SW480 (cell line): ENCODE measurements at regions not wholly inside any gene's neighbourhood (a gene's known extent, or its start where the extent isn't known, plus 50 kb on each side); places are given as distances from the start of the nearest gene placed in this dataset.
"Not testable (repeated sequence)": the region's sequence is repeated elsewhere in the genome, so short reads cannot be mapped to it uniquely, and the experiment has no call there.

Source experiments
- DNase-seq: peaks from one replicate; pipeline ENCODE4 v3.0.0-alpha.2; 2016; ENCODE audit warnings: low spot score

GRCh38 chr6:137545073-137545472 is 50.9 kb upstream of the OLIG3 start:
- DNase-seq = no peak

GRCh38 chr6:137547186-137547585 is 53.0 kb upstream of the OLIG3 start:
- DNase-seq = no peak

GRCh38 chr6:137547601-137548000 is 53.4 kb upstream of the OLIG3 start:
- no peak for DNase-seq

GRCh38 chr6:137549106-137549505 is 54.9 kb upstream of the OLIG3 start:
- no peak for DNase-seq

GRCh38 chr6:137550535-137550934 is 56.3 kb upstream of the OLIG3 start:
- no peak for DNase-seq

- no peak for DNase-seq
Measured at GRCh38 chr6:137552146-137552545, 58.0 kb upstream of the OLIG3 start.

- DNase-seq = no peak
Measured at GRCh38 chr6:137552809-137553208, 58.6 kb upstream of the OLIG3 start.

- DNase-seq = not testable (repeated sequence)
Measured at GRCh38 chr6:137559521-137560183, 65.5 kb upstream of the OLIG3 start.

GRCh38 chr6:137560184-137560563 is 66.0 kb upstream of the OLIG3 start:
- no peak for DNase-seq

GRCh38 chr6:137568067-137568466 is 73.9 kb upstream of the OLIG3 start:
- no peak for DNase-seq

GRCh38 chr6:137570393-137570792 is 76.2 kb upstream of the OLIG3 start:
- DNase-seq = no peak

GRCh38 chr6:137571854-137572253 is 77.7 kb upstream of the OLIG3 start:
- DNase-seq = peak; percentile 11

- DNase-seq = no peak
Measured at GRCh38 chr6:137573739-137574138, 79.5 kb upstream of the OLIG3 start.

- no peak for DNase-seq
Measured at GRCh38 chr6:137579612-137580011, 85.4 kb upstream of the OLIG3 start.

GRCh38 chr6:137581019-137581707 is 87.0 kb upstream of the OLIG3 start:
- no peak for DNase-seq

GRCh38 chr6:137583519-137583918 is 89.3 kb upstream of the OLIG3 start:
- not testable (repeated sequence) for DNase-seq

GRCh38 chr6:137588472-137588871 is 94.3 kb upstream of the OLIG3 start:
- no peak for DNase-seq

GRCh38 chr6:137589067-137589848 is 95.1 kb upstream of the OLIG3 start:
- DNase-seq = peak; percentile 32

GRCh38 chr6:137590684-137591083 is 96.5 kb upstream of the OLIG3 start:
- no peak for DNase-seq

- no peak for DNase-seq
Measured at GRCh38 chr6:137601471-137601870, 107.3 kb upstream of the OLIG3 start.

- DNase-seq = no peak
Measured at GRCh38 chr6:137602313-137603197, 108.4 kb upstream of the OLIG3 start.

GRCh38 chr6:137610702-137611101 is 116.5 kb upstream of the OLIG3 start:
- no peak for DNase-seq
